Right lobe of liver (tissue), 4 donors: ENCODE measurements at regions not wholly inside any gene's neighbourhood (a gene's known extent, or its start where the extent isn't known, plus 50 kb on each side); places are given as distances from the start of the nearest gene placed in this dataset.

Experiments used
- POLR2A ChIP-seq: fragments of 450-650 bp; IDR thresholded peaks from one replicate; pipeline ENCODE4 v1.6.1; 2017; ENCODE audit warnings: antibody characterized with exemption, mild to moderate bottlenecking
- TF ChIP-seq, protein P1 (sequence below), 4 donors: fragments of 200-600 bp in 3 of 4; fragments of 450-650 bp in 1 of 4; IDR thresholded peaks; one replicate each; pipeline versions ENCODE4 v1.5.1 to v1.8.0; 2016 to 2022; ENCODE audit warnings: antibody characterized with exemption in 4 of 4, mild to moderate bottlenecking in 2 of 4
- donor health status: DM: no; HTN: no; CAD: no.
- donor health status: DM: no; HTN: no; CAD: no.
- donor health status: DM: no; HTN: yes; CAD: no.

DNA sequence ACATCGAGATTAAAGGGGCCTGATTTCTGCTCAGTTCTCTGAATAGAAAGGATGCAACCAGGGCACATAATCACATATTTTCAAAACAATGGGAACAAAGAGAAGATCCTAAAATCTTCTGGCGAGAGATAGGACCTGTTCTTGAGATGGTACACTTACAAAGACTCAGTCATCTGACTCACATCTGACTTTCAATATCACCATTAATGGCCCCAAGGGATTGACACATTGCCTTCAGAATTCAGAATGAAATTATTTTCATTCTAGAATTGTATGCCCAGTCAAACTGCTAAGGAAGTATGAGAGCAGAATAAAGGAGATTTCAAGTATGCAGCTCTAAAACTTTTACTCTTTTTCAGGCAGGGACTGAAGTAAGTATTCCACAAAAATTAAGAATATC lies 240.7 kb upstream of the POU3F2 start:
- TF ChIP-seq, protein P1, sequence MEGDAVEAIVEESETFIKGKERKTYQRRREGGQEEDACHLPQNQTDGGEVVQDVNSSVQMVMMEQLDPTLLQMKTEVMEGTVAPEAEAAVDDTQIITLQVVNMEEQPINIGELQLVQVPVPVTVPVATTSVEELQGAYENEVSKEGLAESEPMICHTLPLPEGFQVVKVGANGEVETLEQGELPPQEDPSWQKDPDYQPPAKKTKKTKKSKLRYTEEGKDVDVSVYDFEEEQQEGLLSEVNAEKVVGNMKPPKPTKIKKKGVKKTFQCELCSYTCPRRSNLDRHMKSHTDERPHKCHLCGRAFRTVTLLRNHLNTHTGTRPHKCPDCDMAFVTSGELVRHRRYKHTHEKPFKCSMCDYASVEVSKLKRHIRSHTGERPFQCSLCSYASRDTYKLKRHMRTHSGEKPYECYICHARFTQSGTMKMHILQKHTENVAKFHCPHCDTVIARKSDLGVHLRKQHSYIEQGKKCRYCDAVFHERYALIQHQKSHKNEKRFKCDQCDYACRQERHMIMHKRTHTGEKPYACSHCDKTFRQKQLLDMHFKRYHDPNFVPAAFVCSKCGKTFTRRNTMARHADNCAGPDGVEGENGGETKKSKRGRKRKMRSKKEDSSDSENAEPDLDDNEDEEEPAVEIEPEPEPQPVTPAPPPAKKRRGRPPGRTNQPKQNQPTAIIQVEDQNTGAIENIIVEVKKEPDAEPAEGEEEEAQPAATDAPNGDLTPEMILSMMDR (IDR thresholded peaks at IDR 0.05) = no peak
- TF ChIP-seq POLR2A = no peak
